Mesendoderm (in vitro differentiated cells): ENCODE measurements at regions not wholly inside any gene's neighbourhood (a gene's known extent, or its start where the extent isn't known, plus 50 kb on each side); places are given as distances from the start of the nearest gene placed in this dataset.

Experiments used
- DNase-seq: peaks from one replicate; pipeline ENCODE4 v3.0.0; 2013
- H2AK5ac ChIP-seq: 2 replicates; pipeline ENCODE4 v1.6.1; 2013; ENCODE audit warnings: low read length, inconsistent platforms
- H2BK120ac ChIP-seq: 2 replicates; pipeline ENCODE4 v1.6.1; 2013; ENCODE audit warnings: low read depth, mild to moderate bottlenecking, low read length, moderate library complexity, mixed read lengths
- H2BK15ac ChIP-seq: replicated peaks from 2 replicates; pipeline ENCODE4 v1.6.1; 2013; ENCODE audit warnings: low read depth, mild to moderate bottlenecking, moderate library complexity
- H2BK5ac ChIP-seq: 2 replicates; pipeline ENCODE4 v1.6.1; 2013; ENCODE audit warnings: low read length, inconsistent platforms
- H3K18ac ChIP-seq: 2 replicates; pipeline ENCODE4 v1.6.1; 2013; ENCODE audit warnings: mild to moderate bottlenecking, low read length, mixed read lengths
- H3K23ac ChIP-seq: one replicate; pipeline ENCODE4 v1.6.1; 2013; ENCODE audit warnings: low read length
- H3K27ac ChIP-seq: 2 replicates; pipeline ENCODE4 v1.5.1; 2013; ENCODE audit warnings: low read depth, mild to moderate bottlenecking, inconsistent platforms, low read length, moderate library complexity
- H3K27me3 ChIP-seq: 2 replicates; pipeline ENCODE4 v1.6.1; 2013; ENCODE audit warnings: low read length, control low read depth, mild to moderate bottlenecking, inconsistent platforms; ENCODE audit not compliant: insufficient read depth, poor library complexity
- H3K36me3 ChIP-seq: 2 replicates; pipeline ENCODE4 v1.6.1; 2013; ENCODE audit warnings: low read length, inconsistent platforms; ENCODE audit not compliant: control insufficient read depth, insufficient read depth
- H3K4ac ChIP-seq: one replicate; pipeline ENCODE4 v1.6.1; 2013; ENCODE audit warnings: low read depth, mild to moderate bottlenecking, low read length, moderate library complexity
- H3K4me1 ChIP-seq: 2 replicates; pipeline ENCODE4 v1.6.1; 2013; ENCODE audit warnings: low read depth, low read length, inconsistent platforms; ENCODE audit not compliant: control insufficient read depth
- H3K4me2 ChIP-seq: 2 replicates; pipeline ENCODE4 v1.6.1; 2013; ENCODE audit warnings: low read length
- H3K4me3 ChIP-seq: 2 replicates; pipeline ENCODE4 v1.5.1; 2013; ENCODE audit warnings: mild to moderate bottlenecking, low read length
- H3K56ac ChIP-seq: one replicate; pipeline ENCODE4 v1.6.1; 2013; ENCODE audit warnings: low read length
- H3K79me1 ChIP-seq: 2 replicates; pipeline ENCODE4 v1.6.1; 2013; ENCODE audit warnings: low read length, inconsistent platforms
- H3K79me2 ChIP-seq: 2 replicates; pipeline ENCODE4 v1.6.1; 2013; ENCODE audit warnings: mild to moderate bottlenecking, low read length; ENCODE audit not compliant: control insufficient read depth, insufficient read depth
- H3K9ac ChIP-seq: 2 replicates; pipeline ENCODE4 v1.6.1; 2013; ENCODE audit warnings: low read length, inconsistent platforms
- H4K5ac ChIP-seq: one replicate; pipeline ENCODE4 v1.6.1; 2013; ENCODE audit warnings: low read length
- H4K8ac ChIP-seq: one replicate; pipeline ENCODE4 v1.6.1; 2013; ENCODE audit warnings: low read depth, mild to moderate bottlenecking, control low read depth, low read length, moderate library complexity
- WGBS: extraction: QIAGEN DNeasy Blood & Tissue Kit; methylation state at CpG from one replicate; pipeline ENCODE4 v1.1.7; 2013; ENCODE audit warnings: low lambda C conversion rate, missing lambda C conversion rate; ENCODE audit not compliant: insufficient coverage; ENCODE audit errors: extremely low coverage; 5-methylcytosine and 5-hydroxymethylcytosine counted together

DNA sequence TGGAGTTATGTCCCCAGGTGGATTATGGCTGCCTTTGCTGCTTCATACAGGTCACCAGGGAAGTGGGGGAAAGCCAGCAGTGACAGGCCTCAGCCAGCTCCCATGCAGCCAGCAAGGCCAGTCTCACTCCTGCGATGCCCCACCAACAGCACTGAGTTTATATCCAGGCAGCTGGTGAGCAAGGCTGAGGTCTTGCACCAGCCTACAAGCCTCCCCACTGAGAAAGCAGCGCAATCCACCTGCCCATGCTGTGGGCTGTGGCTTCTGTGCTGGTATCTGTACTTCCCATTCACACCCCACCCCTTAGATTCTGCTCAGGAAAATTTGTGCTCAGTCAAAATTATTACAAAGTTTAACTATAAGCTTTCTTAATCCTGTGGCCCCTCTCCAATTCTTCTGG is 153.5 kb downstream of the HHIP start:
- Histone ChIP-seq H3K4me1 (no peaks in the 10 kb centered on the region), H3K79me2 (no peaks in the 10 kb centered on the region), H2AK5ac (no peak overlapping the region), H3K9ac (no peak overlapping the region), H3K27me3 (no peaks in the 10 kb centered on the region), H4K8ac (no peak overlapping the region), H3K4me2 (no peak overlapping the region), H3K4ac (no peak overlapping the region), H3K27ac (no peak overlapping the region), H3K23ac (no peak overlapping the region), H2BK5ac (no peak overlapping the region), H3K18ac (no peak overlapping the region), H2BK15ac (no peak overlapping the region), H2BK120ac (no peak overlapping the region), H3K56ac (no peak overlapping the region), H3K36me3 (no peaks in the 10 kb centered on the region), H3K79me1 (no peaks in the 10 kb centered on the region), H4K5ac (no peak overlapping the region), H3K4me3 (no peak overlapping the region)
- WGBS = no CpG with 5 or more reads among the region's 2 CpGs
- no peak for DNase-seq

DNA sequence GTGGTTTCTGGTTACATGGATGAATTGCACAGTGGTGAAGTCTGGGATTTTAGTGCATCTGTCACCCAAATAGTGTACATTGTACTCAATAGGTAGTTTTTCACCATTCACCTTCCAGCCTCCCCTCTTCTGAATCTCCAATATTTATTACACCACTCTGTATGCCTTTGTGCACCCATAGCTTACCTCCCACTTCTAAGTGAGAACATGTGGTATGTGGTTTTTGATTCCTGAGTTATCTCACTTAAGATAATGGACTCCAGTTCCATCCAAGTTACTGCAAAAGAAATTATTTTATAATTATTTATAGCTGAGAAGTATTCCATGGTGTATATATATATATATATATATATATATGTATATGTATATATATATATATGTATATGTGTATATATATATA is 155.8 kb downstream of the HHIP start:
- Histone ChIP-seq H3K9ac (no peak overlapping the region), H3K56ac (no peak overlapping the region), H3K4ac (no peak overlapping the region), H3K79me2 (no peaks in the 10 kb centered on the region), H3K4me2 (no peak overlapping the region), H4K5ac (no peak overlapping the region), H2AK5ac (no peak overlapping the region), H3K4me1 (no peaks in the 10 kb centered on the region), H2BK120ac (no peak overlapping the region), H3K18ac (no peak overlapping the region), H3K23ac (no peak overlapping the region), H3K36me3 (no peaks in the 10 kb centered on the region), H4K8ac (no peak overlapping the region), H3K27me3 (no peaks in the 10 kb centered on the region), H2BK15ac (no peak overlapping the region), H3K79me1 (no peaks in the 10 kb centered on the region), H3K4me3 (no peak overlapping the region), H2BK5ac (no peak overlapping the region), H3K27ac (no peak overlapping the region)
- DNase-seq = no peak

- no peak overlapping the region for H3K56ac ChIP-seq
- no peak overlapping the region for H2BK120ac ChIP-seq
- H3K79me2 ChIP-seq = no peaks in the 10 kb centered on the region
- H3K23ac ChIP-seq = no peak overlapping the region
- no peak overlapping the region for H3K18ac ChIP-seq
- H4K8ac ChIP-seq = no peak overlapping the region
- H2BK15ac ChIP-seq = no peak overlapping the region
- no peaks in the 10 kb centered on the region for H3K4me1 ChIP-seq
- no CpG with 5 or more reads among the region's 3 CpGs for WGBS
- H3K27me3 ChIP-seq = no peaks in the 10 kb centered on the region
- H3K9ac ChIP-seq = no peak overlapping the region
- peak; percentile 11 for DNase-seq
- no peak overlapping the region for H2BK5ac ChIP-seq
- no peaks in the 10 kb centered on the region for H3K79me1 ChIP-seq
- no peak overlapping the region for H4K5ac ChIP-seq
- no peak overlapping the region for H3K27ac ChIP-seq
- no peaks in the 10 kb centered on the region for H3K36me3 ChIP-seq
- no peak overlapping the region for H3K4ac ChIP-seq
- no peak overlapping the region for H2AK5ac ChIP-seq
- no peak overlapping the region for H3K4me2 ChIP-seq
- H3K4me3 ChIP-seq = no peak overlapping the region
These were observed 162.1 kb downstream of the HHIP start for GRCh38 chr4:144808034-144808433.

DNA sequence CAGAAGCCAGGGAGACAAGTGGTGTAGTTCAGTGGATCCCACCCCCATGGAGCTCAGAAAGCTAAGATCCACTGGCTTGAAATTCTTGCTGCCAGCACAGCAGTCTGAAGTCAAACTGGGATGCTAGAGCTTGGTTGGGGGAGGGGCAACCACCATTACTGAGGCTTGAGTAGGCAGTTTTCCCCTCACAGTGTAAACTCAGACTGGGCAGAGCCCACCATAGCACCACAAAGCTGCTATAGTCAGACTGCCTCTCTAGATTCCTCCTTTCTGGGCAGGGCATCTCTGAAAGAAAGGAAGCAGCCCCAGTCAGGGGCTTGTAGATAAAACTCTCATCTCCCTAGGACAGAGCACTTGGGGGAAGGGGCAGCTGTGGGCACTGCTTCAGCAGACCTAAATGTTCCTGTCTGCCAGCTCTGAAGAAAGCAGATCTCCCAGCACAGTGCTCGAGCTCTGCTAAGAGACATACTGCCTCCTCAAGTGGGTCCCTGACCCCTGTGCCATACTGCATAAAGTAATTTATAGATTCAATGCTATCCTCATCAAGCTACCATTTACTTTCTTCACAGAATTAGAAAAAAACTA is 163.2 kb downstream of the HHIP start:
- Histone ChIP-seq H3K27ac (no peak overlapping the region), H3K27me3 (no peaks in the 10 kb centered on the region), H2BK5ac (no peak overlapping the region), H3K4ac (no peak overlapping the region), H2BK120ac (no peak overlapping the region), H3K23ac (no peak overlapping the region), H3K4me1 (no peaks in the 10 kb centered on the region), H4K8ac (no peak overlapping the region), H3K18ac (no peak overlapping the region), H3K36me3 (no peaks in the 10 kb centered on the region), H3K4me3 (no peak overlapping the region), H2BK15ac (no peak overlapping the region), H3K9ac (no peak overlapping the region), H2AK5ac (no peak overlapping the region), H3K79me1 (no peaks in the 10 kb centered on the region), H3K79me2 (no peaks in the 10 kb centered on the region), H3K4me2 (no peak overlapping the region), H3K56ac (no peak overlapping the region), H4K5ac (no peak overlapping the region)
- peak; percentile 25 for DNase-seq
- WGBS = no CpG with 5 or more reads among the region's 1 CpG

- H3K4me3 ChIP-seq = no peak overlapping the region
- no peaks in the 10 kb centered on the region for H3K79me2 ChIP-seq
- H3K23ac ChIP-seq = no peak overlapping the region
- no peak for DNase-seq
- no peak overlapping the region for H2BK5ac ChIP-seq
- no peak overlapping the region for H2BK120ac ChIP-seq
- no peaks in the 10 kb centered on the region for H3K79me1 ChIP-seq
- H2BK15ac ChIP-seq = no peak overlapping the region
- H3K9ac ChIP-seq = no peak overlapping the region
- H3K4me1 ChIP-seq = no peaks in the 10 kb centered on the region
- no peak overlapping the region for H4K8ac ChIP-seq
- H3K4me2 ChIP-seq = no peak overlapping the region
- H3K27ac ChIP-seq = no peak overlapping the region
- H3K27me3 ChIP-seq = no peaks in the 10 kb centered on the region
- H3K36me3 ChIP-seq = no peaks in the 10 kb centered on the region
- no peak overlapping the region for H4K5ac ChIP-seq
- H3K18ac ChIP-seq = no peak overlapping the region
- no peak overlapping the region for H3K4ac ChIP-seq
- no peak overlapping the region for H2AK5ac ChIP-seq
- H3K56ac ChIP-seq = no peak overlapping the region
These were observed 170.7 kb downstream of the HHIP start for GRCh38 chr4:144816668-144817067.

DNA sequence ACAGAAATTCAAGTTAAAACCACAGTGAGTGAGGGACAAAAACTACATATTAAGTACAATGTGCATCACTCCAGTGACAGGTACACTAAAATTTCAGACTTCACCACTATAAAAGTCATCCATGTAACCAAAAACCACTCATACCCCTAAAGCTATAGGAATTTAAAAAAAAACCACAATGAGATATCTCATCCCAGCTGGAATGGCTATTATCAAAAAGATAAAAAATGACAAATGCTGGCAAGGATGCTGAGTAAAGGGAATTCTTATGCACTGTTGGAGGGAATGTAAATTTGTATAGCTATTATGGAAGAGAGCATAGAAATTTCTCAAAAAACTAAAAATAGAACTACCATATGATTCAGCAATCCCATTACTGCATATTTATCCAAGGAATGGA is 171.1 kb downstream of the HHIP start:
- H3K4me2 ChIP-seq = no peak overlapping the region
- no peak overlapping the region for H3K18ac ChIP-seq
- no peak overlapping the region for H4K5ac ChIP-seq
- no peak overlapping the region for H3K4me3 ChIP-seq
- no peaks in the 10 kb centered on the region for H3K36me3 ChIP-seq
- no peaks in the 10 kb centered on the region for H3K4me1 ChIP-seq
- no peak overlapping the region for H3K4ac ChIP-seq
- no peak overlapping the region for H2AK5ac ChIP-seq
- H4K8ac ChIP-seq = no peak overlapping the region
- H2BK5ac ChIP-seq = no peak overlapping the region
- H3K79me1 ChIP-seq = no peaks in the 10 kb centered on the region
- no peak overlapping the region for H3K9ac ChIP-seq
- H3K56ac ChIP-seq = no peak overlapping the region
- no peaks in the 10 kb centered on the region for H3K79me2 ChIP-seq
- H3K27ac ChIP-seq = no peak overlapping the region
- no peaks in the 10 kb centered on the region for H3K27me3 ChIP-seq
- DNase-seq = no peak
- no peak overlapping the region for H3K23ac ChIP-seq
- H2BK15ac ChIP-seq = no peak overlapping the region
- no peak overlapping the region for H2BK120ac ChIP-seq
